ENCODE measurements at regions not wholly inside any gene's neighbourhood (a gene's known extent, or its start where the extent isn't known, plus 50 kb on each side); places are given as distances from the start of the nearest gene placed in this dataset.

DNA sequence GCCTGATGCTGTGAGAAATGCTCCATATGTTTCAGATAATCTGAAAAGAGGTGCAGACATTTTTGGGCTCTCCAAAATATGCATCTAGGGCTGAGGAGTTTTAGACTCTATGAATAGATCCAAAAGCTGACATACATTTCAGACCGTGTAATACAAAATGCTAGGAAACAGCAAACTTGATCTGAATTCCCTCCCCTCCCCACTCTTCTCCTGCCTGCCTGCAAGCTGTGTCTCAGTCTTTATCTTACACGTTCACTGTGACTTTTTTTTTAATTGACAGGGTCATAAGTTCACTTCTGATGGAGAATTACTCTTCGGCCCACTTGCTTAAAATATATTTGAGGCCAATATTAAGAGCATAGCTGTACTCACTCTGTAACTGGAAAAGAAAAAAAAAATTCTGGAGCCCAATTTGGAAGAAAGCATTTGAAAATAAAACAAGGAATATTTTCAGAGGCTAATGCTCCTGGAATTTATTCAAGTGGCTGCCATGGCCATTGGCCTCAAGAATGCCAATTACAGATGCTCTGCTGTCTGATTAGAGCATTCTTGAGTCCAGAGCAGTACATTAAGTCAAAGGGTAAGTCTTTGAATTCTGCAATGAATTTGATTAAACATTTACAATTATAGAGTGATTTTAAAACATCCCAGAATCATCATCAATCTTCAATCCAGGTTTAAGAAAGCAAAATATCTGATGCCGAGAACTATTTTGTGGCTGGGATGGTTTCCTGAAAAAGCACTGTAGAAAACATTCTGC is 146.2 kb upstream of the SEMA6D start:
- Histone ChIP-seq H3K27me3 (replicated peaks in 1 of 4; ENCODE audit: control insufficient read depth in 3 of 4, extremely low read depth in 1 of 4, insufficient read depth in 3 of 4, low read length in 3 of 4) (no peaks in the 10 kb centered on the region), H3K18ac (ENCODE audit: extremely low read depth, low read length) (no peak overlapping the region), H3K79me1 (ENCODE audit: low read depth, low read length) (no peaks in the 10 kb centered on the region), H2BK15ac (ENCODE audit: low read length) (no peak overlapping the region), H2AK5ac (ENCODE audit: low read depth, low read length) (no peak overlapping the region), H4K20me1 (replicated peaks in 1 of 2; ENCODE audit: control insufficient read depth in 1 of 2, insufficient read depth in 2 of 2, low read length in 2 of 2) (no peaks in the 10 kb centered on the region), H3K9me3 (ENCODE audit: insufficient read depth in 2 of 2, low read depth in 1 of 2, low read length in 1 of 2) (no peaks in the 10 kb centered on the region), H3K4me1 (replicated peaks in 1 of 4; ENCODE audit: control insufficient read depth in 3 of 4, insufficient read depth in 4 of 4, low read length in 3 of 4) (no peaks in the 10 kb centered on the region), H2AFZ (ENCODE audit: low read length) (no peak overlapping the region), H3K79me2 (ENCODE audit: control insufficient read depth in 1 of 2, insufficient read depth in 2 of 2, low read length in 2 of 2) (no peaks in the 10 kb centered on the region), H3K23me2 (ENCODE audit: low read depth, low read length) (no peaks in the 10 kb centered on the region), H3K56ac (replicated peaks; ENCODE audit: insufficient read length, low read depth, low read length) (no peak overlapping the region), H3K4me2 (ENCODE audit: insufficient read depth in 1 of 2, low read depth in 2 of 2, low read length in 2 of 2) (no peak overlapping the region), H3K36me3 (ENCODE audit: control insufficient read depth in 2 of 4, insufficient read depth in 4 of 4, low read length in 3 of 4) (no peaks in the 10 kb centered on the region), H3K27ac (ENCODE audit: low read depth, low read length) (no peak overlapping the region), H2BK20ac (ENCODE audit: low read length) (no peak overlapping the region), H3K4ac (replicated peaks; ENCODE audit: insufficient read length, low read depth, low read length) (no peak overlapping the region), H3K23ac (ENCODE audit: insufficient read length) (no peak overlapping the region), H3K9ac (replicated peaks in 1 of 4; ENCODE audit: extremely low read depth in 1 of 4, low read depth in 3 of 4, low read length in 3 of 4) (no peak overlapping the region), H2BK5ac (ENCODE audit: low read depth, low read length) (no peak overlapping the region), H4K91ac (replicated peaks; ENCODE audit: insufficient read length, low read length) (no peak overlapping the region), H2BK12ac (ENCODE audit: low read depth, low read length) (no peak overlapping the region), H3K14ac (ENCODE audit: insufficient read length) (no peak overlapping the region), H3K4me3 (ENCODE audit: extremely low read depth in 1 of 4, insufficient read depth in 2 of 4, low read depth in 3 of 4, low read length in 4 of 4) (no peak overlapping the region), H2BK120ac (replicated peaks; ENCODE audit: low read depth, low read length) (no peak overlapping the region), H4K8ac (ENCODE audit: extremely low read depth, insufficient read depth, low read length) (no peak overlapping the region), H4K5ac (ENCODE audit: insufficient read length, low read depth, low read length) (no peak overlapping the region)
- DNase-seq (ENCODE audit: low read depth in 1 of 2, low spot score in 2 of 2) (no peak), FAIRE-seq (no peak)
- ChIA-PET POLR2A (ENCODE audit: partially characterized antibody) (no interaction called here), CTCF (ENCODE audit: partially characterized antibody) (interaction anchor here (1.0 kb wide), 1 partner anchor 80 kb away, joined by 3 read pairs; no protein-coding TSS in a partner anchor)
- 78% methylated on average over 4 of the region's 4 CpGs; no CpG with 5 or more reads in 1 of the 2 experiments for whole genome bisulfite sequencing, 2 experiments (ENCODE audit: extremely low coverage in 1 of 2, insufficient coverage in 1 of 2, insufficient read length in 1 of 2, insufficient replicate concordance in 2 of 2, low coverage in 1 of 2, low lambda C conversion rate in 2 of 2, missing lambda C conversion rate in 1 of 2)
- TF ChIP-seq POLR2A (IDR thresholded peaks at IDR 0.05; ENCODE audit: control extremely low read depth in 1 of 2, low read depth in 2 of 2, low read length in 2 of 2) (no peak), POU5F1 (IDR thresholded peaks at IDR 0.05; ENCODE audit: low read depth, low read length) (no peak), TBP (IDR thresholded peaks at IDR 0.05; ENCODE audit: low read depth, low read length) (no peak), TAF7 (optimal IDR thresholded peaks at IDR 0.05; ENCODE audit: borderline replicate concordance, low read depth, low read length) (no peak), FOSL1 (IDR thresholded peaks at IDR 0.05; ENCODE audit: insufficient read depth, low read depth, low read length) (no peak), KDM4A (IDR thresholded peaks at IDR 0.05; ENCODE audit: low read depth, low read length, severe bottlenecking) (no peak), NRF1 (IDR thresholded peaks at IDR 0.05; ENCODE audit: low read depth, low read length) (no peak), PHF8 (conservative IDR thresholded peaks at IDR 0.05; ENCODE audit: low read depth, low read length) (no peak), CBX8 (IDR thresholded peaks at IDR 0.05; ENCODE audit: borderline replicate concordance, low read depth, low read length) (no peak), SIX5 (IDR thresholded peaks at IDR 0.05; ENCODE audit: low read depth, low read length) (no peak), POLR2AphosphoS5 (IDR thresholded peaks at IDR 0.05; ENCODE audit: low read depth, low read length) (no peak), NANOG (IDR thresholded peaks at IDR 0.05; ENCODE audit: insufficient read depth, low read depth, low read length, poor library complexity, severe bottlenecking) (no peak), EZH2 (IDR thresholded peaks at IDR 0.05; ENCODE audit: low read depth, low read length, severe bottlenecking) (no peak), SIN3A (conservative IDR thresholded peaks at IDR 0.05 in 1 of 2, IDR thresholded peaks at IDR 0.05 in 1 of 2; ENCODE audit: low read depth in 1 of 2, low read length in 2 of 2) (no peak)

Measured in H1 (cell line).